HG03354 (cell line): ENCODE measurements at regions not wholly inside any gene's neighbourhood (a gene's known extent, or its start where the extent isn't known, plus 50 kb on each side); places are given as distances from the start of the nearest gene placed in this dataset.
"Not testable (repeated sequence)": the region's sequence is repeated elsewhere in the genome, so short reads cannot be mapped to it uniquely, and the experiment has no call there.

Source experiments
- ATAC-seq: cut with Tn5 transposase; IDR thresholded peaks from one replicate; pipeline ENCODE4 v1.9.1; 2021; ENCODE audit warnings: mild to moderate bottlenecking; ENCODE audit not compliant: unreplicated experiment, poor library complexity, severe bottlenecking

DNA sequence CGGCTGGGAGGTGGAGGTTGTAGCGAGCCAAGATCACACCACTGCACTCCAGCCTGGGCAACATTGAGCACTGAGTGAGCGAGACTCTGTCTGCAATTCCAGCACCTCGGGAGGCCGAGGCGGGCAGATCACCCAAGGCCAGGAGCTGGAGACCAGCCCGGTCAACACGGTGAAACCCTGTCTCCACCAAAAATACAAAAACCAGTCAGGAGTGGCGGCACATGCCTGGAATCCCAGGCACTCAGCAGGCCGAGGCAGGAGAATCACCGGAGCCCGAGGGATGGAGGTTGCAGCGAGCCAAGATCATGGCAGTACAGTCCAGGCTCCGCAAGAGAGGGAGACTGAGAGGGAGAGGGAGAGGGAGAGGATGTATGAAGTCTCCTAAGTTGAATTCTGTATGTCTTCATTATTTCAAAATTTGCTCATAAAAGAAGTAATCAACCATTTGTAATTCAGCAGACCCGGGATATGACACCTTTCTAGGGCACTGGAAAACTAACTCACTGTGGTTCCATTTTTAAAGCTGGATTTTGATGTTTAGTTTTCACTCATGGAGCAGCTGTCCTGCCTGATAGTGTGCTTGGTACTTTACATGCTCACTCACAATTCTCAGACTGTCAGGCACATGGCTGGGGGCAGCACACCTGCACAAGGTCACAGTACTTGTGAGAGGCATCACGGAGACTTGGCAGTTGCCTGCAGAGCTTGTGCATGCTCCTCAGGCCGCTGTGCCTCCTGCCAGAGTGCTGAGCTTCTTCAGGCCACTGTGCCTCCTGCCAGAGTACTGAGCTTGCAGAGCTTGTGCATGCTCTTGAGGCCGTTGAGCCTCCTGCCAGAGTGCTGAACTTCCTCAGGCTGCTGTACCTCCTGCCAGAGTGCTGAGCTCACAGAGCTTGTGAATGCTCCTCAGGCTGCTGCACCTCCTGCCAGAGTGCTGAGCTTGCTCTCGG is 106.2 kb downstream of the ERMARD start:
- no peak for ATAC-seq

GRCh38 chr6:169856442-169857342 is 105.3 kb downstream of the ERMARD start:
- not testable (repeated sequence) for ATAC-seq

- no peak for ATAC-seq
These were observed 103.4 kb downstream of the ERMARD start for GRCh38 chr6:169854813-169855212.

DNA sequence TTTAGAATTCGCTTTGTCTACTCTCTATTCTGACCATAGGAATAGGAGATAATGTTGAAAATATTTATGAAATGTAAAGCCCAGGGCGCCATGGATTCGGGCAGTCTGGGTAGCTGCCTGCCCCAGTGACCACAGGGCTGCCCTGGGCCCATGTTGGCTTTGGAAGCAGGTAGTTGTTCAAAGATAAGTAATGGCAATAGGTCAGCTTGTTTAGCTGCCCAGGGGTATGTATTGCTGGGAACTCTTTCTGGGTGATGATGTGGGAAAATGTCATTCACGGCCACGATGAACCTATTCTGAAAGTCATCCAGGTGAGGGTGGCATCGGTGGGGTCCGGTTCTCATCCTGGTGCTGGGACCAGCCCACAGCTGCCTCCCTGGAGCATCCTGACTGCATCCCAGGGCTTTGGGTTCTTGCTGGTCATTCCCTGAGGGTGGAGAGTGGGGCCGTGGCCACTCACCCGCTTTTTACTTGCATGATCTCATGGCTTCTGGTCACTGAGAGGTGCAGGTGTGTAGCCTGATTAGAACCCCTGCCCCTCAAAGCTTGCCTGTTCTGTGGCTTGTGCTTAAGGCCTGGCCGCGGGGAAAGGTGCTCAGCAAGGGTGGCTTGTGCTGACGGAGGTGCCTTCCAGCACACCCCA is 102.8 kb downstream of the ERMARD start:
- no peak for ATAC-seq

DNA sequence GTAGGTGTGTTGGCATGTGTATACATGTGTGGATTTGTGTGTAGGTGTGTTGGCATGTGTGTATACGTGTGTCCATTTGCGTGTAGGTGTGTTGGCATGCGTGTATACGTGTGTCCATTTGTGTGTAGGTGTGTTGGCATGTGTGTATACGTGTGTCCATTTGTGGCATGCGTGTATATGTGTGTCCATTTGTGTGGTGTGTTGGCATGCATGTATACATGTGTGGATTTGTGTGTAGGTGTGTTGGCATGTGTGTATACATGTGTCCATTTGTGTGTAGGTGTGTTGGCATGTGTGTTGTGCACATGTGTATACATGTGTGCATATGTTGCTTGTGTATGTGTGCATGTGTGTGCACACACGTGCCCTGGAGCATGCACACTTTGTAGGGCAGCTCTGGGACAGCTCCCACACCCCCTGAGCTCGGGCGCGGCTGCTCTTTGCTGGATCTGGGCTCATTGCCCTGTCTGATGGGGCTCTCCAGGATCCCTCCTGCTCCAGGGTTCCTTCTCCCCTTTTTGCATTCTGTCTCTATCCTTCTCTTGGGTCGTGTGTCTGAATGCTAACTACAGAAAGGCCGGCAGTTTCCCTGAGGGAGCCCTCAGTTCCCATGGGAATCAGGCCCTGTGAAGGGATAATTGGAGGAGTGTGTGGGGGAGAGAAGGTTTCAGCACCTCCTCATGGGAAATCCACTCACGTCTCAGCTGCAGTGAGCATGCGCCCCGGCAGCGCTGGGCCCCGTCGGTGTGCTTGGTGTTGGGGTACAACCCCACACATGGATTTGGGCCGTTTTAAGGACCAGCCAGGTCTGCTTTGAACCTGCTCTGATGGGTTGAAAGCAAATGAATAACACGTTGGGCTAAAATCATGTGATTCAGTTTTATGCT is 102.0 kb downstream of the ERMARD start:
- no peak for ATAC-seq

- ATAC-seq = no peak
These were observed 101.2 kb downstream of the ERMARD start for GRCh38 chr6:169852504-169853195.

GRCh38 chr6:169851641-169852503 is 100.5 kb downstream of the ERMARD start:
- no peak for ATAC-seq

GRCh38 chr6:169850746-169851145 is 99.3 kb downstream of the ERMARD start:
- no peak for ATAC-seq

DNA sequence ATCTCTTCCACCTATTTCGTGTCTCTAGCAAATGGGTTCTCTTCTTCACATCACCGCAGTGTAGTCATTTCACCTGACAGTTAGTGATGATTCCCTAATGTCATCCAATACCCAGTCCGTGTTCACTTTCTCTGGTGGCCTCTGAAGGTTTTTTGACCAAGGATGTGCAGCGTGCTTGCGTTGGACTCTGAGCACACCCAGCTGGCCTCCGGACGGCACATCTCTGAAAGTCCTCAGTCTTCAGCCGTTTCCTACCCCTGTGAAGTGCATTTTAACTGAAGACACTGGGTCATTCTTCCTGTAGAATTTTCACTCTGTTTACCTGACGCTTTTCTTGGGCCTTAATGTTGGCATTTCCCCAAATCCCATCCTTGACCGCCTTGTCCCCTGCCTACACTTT is 98.7 kb downstream of the ERMARD start:
- no peak for ATAC-seq

- ATAC-seq = no peak
These were observed 98.0 kb downstream of the ERMARD start for GRCh38 chr6:169849396-169849795.

DNA sequence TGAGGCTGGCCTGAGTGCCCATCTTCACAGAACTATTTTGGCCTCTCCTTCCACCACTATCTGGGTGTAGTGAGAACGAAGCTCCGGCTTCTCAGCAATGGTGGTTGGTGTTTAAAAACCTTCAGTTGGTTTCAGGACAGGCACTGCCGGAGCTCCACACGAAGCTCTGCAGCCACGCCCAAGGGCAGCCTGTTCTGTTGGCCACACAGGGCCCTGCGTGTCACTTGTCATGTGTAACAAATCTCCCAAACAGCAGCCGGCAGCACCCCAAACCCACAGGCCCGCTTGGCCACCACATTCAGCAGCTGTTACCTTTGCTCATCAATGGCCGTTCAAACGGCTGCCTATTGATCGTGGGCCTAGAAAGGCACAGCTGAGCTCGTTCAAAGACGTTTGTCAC is 97.5 kb downstream of the ERMARD start:
- no peak for ATAC-seq

DNA sequence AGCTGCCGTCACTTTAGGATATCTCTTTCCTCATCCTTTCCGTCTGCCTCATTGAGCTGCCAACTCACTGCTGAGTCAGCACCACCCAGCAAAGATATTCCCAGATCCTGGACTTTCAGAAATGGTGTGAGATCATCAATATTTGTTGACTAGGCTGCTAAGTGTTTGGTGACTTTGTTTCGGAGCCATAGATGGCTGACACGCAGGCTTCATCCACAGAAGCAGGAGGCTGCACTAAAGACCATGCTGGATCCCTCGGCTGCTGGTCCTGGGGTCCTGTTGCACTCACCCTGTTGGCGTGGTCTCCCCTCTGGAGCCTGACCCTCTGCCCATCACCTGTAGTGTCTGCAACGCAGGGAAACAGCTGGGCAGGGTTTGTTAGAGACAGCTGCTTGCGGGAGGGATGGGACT is 96.5 kb downstream of the ERMARD start:
- ATAC-seq = no peak

DNA sequence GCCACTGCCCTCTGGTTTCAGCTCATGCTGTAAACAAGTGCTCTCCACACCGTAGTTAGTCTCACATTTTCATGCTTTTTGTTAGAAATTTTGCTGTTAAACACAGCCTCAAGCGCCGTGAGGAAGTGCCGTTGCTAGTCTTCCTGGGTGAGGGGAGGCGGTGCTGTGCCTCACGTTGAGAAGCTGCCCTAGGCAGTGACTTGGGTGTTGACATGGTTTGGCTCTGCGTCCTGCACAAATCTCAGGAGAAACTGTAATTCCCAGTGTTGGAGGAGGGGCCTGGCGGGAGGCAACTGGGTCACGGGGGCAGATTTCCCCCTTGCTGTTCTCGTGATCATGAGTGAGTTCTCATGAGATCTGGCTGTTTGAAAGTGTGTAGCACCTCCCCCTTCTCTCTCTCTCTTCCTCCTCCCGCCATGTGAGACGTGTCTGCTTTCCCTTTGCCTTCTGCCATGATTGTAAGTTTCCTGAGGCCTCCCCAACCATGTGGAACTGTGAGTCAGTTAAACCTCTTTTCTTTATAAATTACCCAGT is 95.8 kb downstream of the ERMARD start:
- no peak for ATAC-seq

DNA sequence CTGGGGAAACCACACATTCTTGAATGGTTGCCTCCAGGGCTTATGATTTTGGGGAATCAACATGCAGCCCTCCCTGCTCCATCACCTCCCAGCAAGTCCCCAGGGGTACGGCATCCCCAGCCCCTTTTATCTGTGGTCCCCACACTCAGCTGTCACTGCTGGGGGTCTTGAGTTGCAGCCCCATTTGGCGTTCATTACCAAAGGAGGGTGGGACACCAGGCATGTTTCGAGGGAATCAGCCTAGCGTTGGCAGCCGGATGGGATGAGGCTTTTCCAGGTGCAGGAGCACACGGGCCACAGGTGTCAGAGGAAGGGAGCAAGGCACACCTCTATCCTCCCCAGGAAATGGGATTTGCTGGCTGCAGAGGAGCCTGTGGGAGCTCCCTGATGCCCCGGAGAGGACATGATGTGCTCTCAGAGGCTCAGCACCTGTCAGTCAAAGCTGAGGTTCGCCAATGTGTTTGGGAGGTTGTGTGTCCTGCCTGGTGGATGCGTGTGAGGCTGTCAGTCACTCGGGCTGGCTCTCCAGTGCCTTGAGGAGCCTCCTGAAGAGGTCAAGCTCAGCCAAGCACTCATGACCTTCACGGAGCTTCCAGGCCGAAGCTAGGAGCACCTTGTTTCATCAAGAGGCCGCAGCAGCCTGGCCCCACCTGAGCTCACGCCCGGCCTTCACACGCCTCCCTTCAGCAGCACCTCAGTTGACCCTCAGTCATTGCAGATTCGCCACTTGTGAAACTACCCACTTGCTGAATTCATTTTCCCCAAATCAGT is 95.0 kb downstream of the ERMARD start:
- ATAC-seq = no peak

DNA sequence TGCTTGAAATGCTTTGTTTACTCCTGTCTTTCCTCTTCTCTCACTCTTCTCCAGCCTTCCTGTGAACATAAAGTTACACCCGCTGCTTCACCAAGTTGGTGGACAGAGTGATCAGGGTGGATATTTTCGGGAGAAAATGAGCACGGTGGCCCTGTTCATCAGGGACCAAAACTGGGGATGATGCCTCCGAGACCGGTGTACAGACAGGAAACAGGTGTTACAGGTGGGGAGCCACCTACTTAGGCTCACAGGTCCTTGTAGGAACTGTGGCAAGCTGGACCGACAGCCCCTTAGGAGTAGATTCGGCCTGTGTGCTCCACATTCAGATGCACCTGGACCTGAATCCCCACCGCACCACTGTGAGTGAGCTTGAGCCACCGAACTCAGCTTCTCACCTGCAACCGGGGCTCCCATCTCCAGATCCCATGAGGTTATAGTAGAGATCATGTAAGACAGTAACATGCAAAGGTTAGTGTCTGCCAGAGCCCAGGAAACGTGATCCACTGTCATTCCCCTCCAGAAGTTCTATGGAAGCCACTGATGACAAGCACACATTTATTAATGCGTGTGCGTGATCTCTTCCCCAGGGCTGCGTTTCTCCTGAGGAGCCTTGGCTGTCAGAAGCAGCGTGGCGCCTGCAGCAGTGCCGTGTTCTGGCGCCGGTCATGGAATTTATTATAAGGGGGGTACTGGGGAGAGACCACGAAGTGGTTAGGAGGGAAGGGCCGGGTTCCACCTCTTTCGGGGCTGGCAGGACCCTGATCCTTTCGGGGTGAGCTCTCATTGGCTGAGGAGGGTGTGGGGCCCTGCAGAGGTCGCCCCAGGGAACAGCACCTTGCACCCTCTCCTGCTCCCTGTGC is 94.2 kb downstream of the ERMARD start:
- ATAC-seq = no peak

GRCh38 chr6:169844946-169845345 is 93.5 kb downstream of the ERMARD start:
- ATAC-seq = no peak
